ENCODE measurements at regions not wholly inside any gene's neighbourhood (a gene's known extent, or its start where the extent isn't known, plus 50 kb on each side); places are given as distances from the start of the nearest gene placed in this dataset.

DNA sequence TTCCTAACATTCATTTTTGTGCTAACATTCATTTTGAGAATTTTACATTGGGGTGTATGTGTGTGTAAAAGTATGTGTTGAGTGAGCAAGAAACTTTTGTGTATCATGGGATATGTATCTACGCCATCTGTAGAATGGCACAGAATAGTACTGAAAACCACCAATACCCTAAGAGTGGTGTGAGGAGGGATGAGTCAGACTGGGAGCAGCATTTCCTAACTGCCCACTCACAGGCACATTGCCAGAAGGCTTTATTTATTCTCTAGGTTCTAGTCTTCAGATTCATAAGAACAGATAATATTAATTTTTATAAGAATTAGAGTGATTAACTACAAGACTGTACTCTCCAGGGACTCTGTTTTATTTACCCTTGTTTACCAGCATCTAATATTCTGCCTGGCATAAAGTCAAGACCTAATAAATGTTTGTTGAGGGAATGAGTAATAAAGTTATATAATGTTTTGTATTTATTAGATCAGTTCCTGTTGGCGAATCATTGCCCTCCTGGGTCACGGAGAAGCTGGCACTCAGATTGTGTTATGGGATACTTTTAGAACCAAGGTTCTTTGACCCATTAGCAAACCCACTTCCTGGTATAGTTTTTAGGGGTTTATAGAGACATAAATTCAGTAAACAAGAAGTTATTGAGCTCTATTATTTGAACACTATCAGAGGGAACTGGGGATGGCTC, 159.1 kb upstream of the PPP2R2B start:
- no peak for DNase-seq (ENCODE audit: low read depth in 2 of 2)

GRCh38 chr5:147040856-147041255, 162.3 kb upstream of the PPP2R2B start:
- DNase-seq (ENCODE audit: low read depth in 2 of 2) = no peak

DNA sequence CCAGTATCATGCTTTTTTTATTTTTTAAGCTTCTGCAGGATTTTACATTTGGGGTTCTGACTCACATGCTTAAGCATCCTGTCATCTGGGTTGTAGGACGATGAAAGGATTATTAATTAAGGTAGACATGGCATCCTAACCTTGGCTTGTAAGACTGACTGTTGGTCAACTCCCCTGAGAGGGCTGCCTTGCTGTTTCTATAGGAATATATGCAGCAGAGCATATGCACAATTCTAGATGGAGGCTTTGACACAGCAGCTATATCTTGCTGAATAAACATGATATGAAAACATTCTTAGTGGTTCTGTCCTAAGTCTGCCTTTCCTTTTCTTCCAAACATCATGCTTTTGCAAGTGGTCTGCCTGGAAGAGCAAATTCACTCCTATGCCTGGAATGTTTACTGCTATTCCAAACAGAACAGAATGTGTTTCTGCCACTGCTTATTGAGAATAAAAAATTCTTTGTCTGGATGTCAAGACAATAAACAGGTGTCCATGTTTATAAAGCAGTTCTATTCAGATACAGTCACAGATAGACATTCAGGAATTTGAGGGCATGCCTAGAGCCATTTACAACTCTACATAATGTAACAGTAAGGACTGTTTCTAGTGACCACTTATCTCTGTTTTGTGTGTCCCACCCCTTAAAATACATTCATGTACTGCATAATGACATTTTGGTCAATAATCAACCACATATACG, 166.2 kb upstream of the PPP2R2B start:
- DNase-seq (ENCODE audit: low read depth in 2 of 2) = no peak

DNA sequence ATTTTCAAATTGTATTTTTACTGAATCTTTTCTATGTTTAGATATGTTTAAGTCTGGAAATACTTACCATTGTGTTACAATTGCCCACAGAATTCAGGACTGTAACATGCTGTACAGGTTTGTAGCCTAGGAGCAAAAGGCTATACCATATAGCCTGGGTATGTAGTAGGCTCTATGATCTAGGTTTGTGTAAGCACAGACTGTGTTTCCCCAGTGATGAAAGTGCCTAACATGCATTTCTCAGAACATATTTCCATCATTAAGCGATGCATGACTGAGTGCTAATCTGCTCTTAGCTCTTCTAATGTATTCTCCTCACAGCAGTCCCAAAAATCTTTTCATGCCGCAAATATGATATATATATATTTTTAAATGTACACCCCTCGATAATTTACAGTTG, 166.7 kb upstream of the PPP2R2B start:
- DNase-seq (ENCODE audit: low read depth in 2 of 2) = no peak

- DNase-seq (ENCODE audit: low read depth in 2 of 2) = no peak
Measured at GRCh38 chr5:147046281-147046680, 167.7 kb upstream of the PPP2R2B start.

- no peak for DNase-seq (ENCODE audit: low read depth in 2 of 2)
Measured at GRCh38 chr5:147046894-147047293, 168.3 kb upstream of the PPP2R2B start.

DNA sequence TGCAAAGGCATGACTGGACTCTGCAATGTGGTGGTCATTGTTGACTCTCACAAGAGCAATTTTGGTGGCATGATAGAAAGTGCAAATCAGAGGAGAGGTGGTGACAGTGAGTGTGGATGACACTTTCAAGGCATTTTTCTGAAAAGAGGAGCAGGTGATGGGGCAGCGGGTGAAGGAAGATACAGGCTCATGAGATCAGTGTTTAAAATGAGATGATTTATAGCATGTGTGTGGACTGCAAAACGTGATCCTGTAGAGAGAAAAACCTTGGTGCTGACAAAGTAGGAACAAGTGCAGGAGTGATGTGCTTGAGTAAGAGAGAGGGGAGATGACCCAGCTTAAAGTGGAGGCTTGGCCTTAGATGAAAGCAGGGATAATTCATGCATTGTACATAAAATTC, 171.2 kb upstream of the PPP2R2B start:
- DNase-seq (ENCODE audit: low read depth in 2 of 2) = no peak

DNA sequence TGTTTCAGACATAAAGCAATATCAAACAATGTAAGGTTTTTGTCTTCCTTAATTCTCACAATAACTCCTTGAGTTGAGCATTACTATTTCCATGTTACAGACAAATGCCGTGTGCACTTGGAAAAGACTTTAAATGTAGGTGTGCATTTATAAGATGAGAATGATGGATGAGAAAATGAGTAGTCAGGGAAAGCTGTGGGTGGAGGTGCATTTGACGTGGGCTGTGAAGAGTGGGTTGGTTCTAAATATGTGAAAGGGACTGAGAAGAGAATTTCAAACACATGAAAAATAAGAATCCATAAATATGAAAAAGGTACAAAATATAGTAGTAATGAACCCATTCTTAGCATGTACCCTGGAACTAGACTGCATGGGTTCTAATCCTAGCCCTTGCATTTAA, 171.6 kb upstream of the PPP2R2B start:
- no peak for DNase-seq (ENCODE audit: low read depth in 2 of 2)

DNA sequence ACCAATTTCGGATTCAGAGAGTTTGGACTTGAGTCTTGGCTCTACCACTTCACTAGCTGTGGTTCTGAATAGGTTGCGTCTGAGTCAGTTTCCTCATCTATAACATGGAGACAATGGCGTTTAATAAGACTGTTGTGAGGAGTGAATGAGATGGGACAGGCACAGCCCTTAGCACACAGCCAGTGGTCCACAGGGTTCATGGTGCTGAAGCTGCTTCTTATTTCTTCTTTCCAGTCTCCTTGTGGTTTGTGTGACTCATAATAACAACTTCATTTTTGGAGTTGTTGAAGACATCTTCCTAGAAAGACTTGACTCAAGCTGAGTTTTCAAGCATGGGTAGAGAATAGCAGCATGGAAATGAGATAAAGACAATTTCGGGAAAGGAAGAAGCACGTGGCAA, 172.6 kb upstream of the PPP2R2B start:
- no peak for DNase-seq (ENCODE audit: low read depth in 2 of 2)

- no peak for DNase-seq (ENCODE audit: low read depth in 2 of 2)
Measured at GRCh38 chr5:147052519-147052918, 174.0 kb upstream of the PPP2R2B start.

GRCh38 chr5:147055089-147055826, 176.7 kb upstream of the PPP2R2B start:
- DNase-seq (ENCODE audit: low read depth in 2 of 2) = no peak

DNA sequence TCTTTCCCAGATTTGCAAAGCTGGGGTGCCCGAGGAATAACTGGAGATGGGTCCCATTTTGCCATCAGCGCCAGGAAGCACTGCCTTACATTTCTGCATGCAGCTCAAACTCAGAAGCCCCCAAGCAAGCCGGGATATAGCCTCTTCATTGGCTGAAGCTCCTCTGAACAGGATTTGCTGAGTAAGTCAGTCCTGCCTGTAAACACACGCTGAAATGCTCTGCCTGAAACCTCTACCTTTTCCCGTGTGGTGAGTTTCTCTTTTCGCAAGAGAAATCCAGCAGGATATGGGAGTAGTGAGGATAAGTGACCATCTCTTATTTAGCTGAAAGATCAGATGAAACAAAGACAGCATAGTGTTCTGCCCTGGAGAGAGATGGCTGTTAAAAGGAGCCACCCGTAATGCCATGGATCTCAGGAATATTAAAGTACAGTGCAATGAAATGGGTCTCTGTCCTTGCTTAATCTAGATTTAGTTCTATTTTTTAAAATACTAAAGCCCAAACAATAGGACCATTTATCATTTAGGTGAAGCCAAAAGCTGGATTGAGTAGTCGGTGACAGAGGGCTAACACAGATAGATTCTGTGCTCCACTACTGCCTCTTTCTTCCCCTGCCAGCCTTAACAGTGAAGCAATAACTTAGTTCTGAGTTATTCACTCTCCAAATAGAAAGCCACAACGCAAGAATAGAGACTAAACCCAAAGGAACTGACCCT, 177.5 kb upstream of the PPP2R2B start:
- no peak for DNase-seq (ENCODE audit: low read depth in 2 of 2)

DNA sequence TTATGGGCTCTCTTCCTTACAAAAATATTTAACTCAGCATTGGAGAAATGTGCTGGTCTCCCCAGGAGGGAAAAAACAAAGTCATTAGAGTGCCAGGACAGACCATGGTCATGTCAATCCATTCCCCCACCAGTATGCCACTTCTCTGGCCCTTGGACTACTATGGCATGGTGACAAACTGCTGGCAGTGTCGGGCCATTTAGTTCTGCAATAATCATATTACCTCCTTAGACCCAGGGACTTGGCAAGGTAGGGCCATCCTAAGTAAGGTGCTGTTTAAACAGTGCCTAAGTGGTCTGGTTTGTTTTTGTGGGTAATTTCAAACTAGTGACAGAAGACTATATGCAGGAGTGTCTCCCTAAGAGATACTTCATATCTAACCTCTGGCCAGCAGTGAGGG, 177.8 kb upstream of the STK32A start:
- no peak for DNase-seq (ENCODE audit: low read depth in 2 of 2)

GRCh38 chr5:147061431-147061830, 173.4 kb upstream of the STK32A start:
- DNase-seq (ENCODE audit: low read depth in 2 of 2) = no peak

DNA sequence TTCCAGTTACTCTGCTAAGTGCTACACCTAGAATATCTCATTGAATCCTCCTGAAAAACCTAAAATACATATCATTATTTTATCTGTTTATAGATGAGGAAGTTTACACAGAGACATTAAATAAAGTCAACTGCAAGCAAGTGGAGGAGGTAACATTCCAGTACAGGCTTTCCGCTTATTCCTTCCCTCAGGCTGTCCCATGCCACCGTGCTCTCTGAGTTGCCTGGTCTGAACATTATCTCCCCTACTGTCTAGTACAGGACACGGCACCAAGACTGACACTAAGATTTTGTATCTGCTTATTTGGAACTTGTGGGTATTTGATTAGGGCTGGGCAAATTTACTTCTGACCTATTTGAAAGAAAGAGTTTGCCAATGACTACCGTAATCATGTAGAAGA, 172.4 kb upstream of the STK32A start:
- no peak for DNase-seq (ENCODE audit: low read depth in 2 of 2)

DNA sequence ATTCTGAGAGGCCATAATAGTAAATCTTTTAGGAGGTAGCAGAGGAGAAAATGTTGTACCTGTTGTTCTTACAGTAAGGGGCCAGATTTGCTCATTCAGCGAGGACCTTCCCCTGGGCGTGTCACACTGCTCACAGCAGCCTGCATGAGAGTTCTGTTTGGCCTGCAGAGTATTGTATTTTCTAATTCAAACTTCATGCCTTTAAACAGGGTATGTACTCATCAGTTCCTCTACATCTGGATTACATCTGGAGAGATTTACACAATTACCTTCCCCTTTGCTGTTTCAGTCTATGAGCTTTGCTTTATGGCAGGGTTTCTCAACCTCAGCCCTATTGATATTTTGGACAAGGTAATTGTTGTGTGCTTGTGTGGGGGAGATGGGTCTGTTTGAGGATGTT, 170.9 kb upstream of the STK32A start:
- DNase-seq (ENCODE audit: low read depth in 2 of 2) = no peak

GRCh38 chr5:147065071-147065470, 169.8 kb upstream of the STK32A start:
- DNase-seq (ENCODE audit: low read depth in 2 of 2) = no peak

GRCh38 chr5:147068998-147069397, 165.8 kb upstream of the STK32A start:
- DNase-seq (ENCODE audit: low read depth in 2 of 2) = no peak

GRCh38 chr5:147072622-147073021, 162.2 kb upstream of the STK32A start:
- no peak for DNase-seq (ENCODE audit: low read depth in 2 of 2)

DNA sequence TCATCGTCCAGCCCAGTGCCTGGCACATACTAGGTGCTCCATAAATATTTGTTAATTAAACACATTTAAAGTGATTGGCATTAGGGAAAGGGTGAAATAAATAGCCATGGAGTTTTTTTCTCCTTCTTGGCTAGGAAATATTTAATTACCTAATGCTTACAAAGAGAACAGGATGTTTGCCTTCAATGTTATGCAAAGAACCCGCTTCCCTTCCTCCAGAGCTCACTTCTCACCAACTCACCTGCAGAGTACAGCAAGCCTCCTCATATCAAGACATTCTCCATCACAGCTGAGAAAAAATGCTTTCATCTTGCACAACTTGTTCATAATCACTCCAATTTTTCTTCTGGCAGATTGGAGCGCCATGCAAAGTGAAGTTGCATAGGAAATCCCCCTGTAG, 161.7 kb upstream of the STK32A start:
- DNase-seq (ENCODE audit: low read depth in 2 of 2) = no peak

DNA sequence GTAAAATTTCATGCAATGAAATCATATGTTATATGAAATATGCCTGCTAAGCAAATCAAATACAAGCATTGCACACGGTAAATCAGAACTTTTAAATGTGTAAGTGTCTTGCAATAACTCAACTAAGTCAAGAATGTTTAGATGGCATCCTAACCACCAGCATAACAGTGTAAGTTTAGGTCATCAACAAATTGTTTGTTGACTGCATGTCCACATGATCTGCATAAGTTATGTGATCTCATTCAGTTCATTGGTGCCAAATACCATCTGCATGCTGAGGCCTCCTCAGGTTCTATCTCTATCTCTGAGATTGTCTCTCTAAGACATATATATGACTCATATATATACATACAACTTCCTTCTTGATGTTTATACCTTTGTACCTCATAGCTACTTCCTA, 159.6 kb upstream of the STK32A start:
- DNase-seq (ENCODE audit: low read depth in 2 of 2) = no peak

GRCh38 chr5:147080391-147080790, 154.4 kb upstream of the STK32A start:
- DNase-seq (ENCODE audit: low read depth in 2 of 2) = no peak
